Peyer's patch (tissue), 4 donors: ENCODE measurements at regions not wholly inside any gene's neighbourhood (a gene's known extent, or its start where the extent isn't known, plus 50 kb on each side); places are given as distances from the start of the nearest gene placed in this dataset.

Source experiments
- DNase-seq, 3 donors: peaks; one replicate each; pipeline ENCODE4 v3.0.0-alpha.2; 2017 to 2019
- H3K27ac ChIP-seq, 4 donors: fragments of 200-600 bp; sonication (generic); one replicate each; pipeline ENCODE4 v1.5.1; 2016 to 2019
- H3K27me3 ChIP-seq, 2 donors: fragments of 200-600 bp; sonication (generic); one replicate each; pipeline ENCODE4 v1.5.1; 2019
- H3K36me3 ChIP-seq, 3 donors: fragments of 200-600 bp; sonication (generic); one replicate each; pipeline ENCODE4 v1.5.1; 2016 to 2019
- H3K4me1 ChIP-seq, 4 donors: fragments of 200-600 bp; sonication (generic); one replicate each; pipeline ENCODE4 v1.5.1; 2016 to 2019
- H3K4me3 ChIP-seq, 4 donors: fragments of 200-600 bp; sonication (generic); 1 replicate in 3 of 4; 2 replicates in 1 of 4; pipeline ENCODE4 v1.5.1; 2016 to 2019; ENCODE audit warnings: mild to moderate bottlenecking in 1 of 4
- H3K9me3 ChIP-seq, 4 donors: fragments of 200-600 bp; sonication (generic); one replicate each; pipeline ENCODE4 v1.5.1; 2016 to 2019; ENCODE audit warnings: mild to moderate bottlenecking in 1 of 4
- CTCF ChIP-seq, 6 experiments: fragments of 450-650 bp in 4 of 6; fragments of 200-600 bp in 2 of 6; sonication (generic) in 1 of 6; IDR thresholded peaks; one replicate each; pipeline ENCODE4 v1.5.1; 2017 to 2019; ENCODE audit warnings: antibody characterized with exemption in 6 of 6, mild to moderate bottlenecking in 3 of 6, moderate library complexity in 1 of 6
- POLR2A ChIP-seq, 2 donors: fragments of 450-650 bp; IDR thresholded peaks; one replicate each; pipeline ENCODE4 v1.5.1; 2017; ENCODE audit warnings: antibody characterized with exemption in 2 of 2, mild to moderate bottlenecking in 2 of 2, moderate library complexity in 2 of 2

GRCh38 chr13:65460136-65460535, 1770.0 kb downstream of the PCDH9 start:
- Histone ChIP-seq H3K36me3 (no peaks in the 10 kb centered on the region), H3K4me3 (no peak overlapping the region), H3K4me1 (no peaks in the 10 kb centered on the region), H3K9me3 (no peaks in the 10 kb centered on the region), H3K27ac (no peak overlapping the region), H3K27me3 (no peaks in the 10 kb centered on the region)
- no peak for DNase-seq
- TF ChIP-seq POLR2A (IDR thresholded peaks at IDR 0.05), result no peak
- no peak for TF ChIP-seq CTCF (IDR thresholded peaks at IDR 0.05)

- no peaks in the 10 kb centered on the region for H3K9me3 ChIP-seq
- H3K4me3 ChIP-seq, result no peak overlapping the region
- no peaks in the 10 kb centered on the region for H3K4me1 ChIP-seq
- H3K27ac ChIP-seq, result no peak overlapping the region
- H3K27me3 ChIP-seq, result no peaks in the 10 kb centered on the region
- DNase-seq, result no peak
- no peak for TF ChIP-seq POLR2A (IDR thresholded peaks at IDR 0.05)
- no peak for TF ChIP-seq CTCF (IDR thresholded peaks at IDR 0.05)
- H3K36me3 ChIP-seq, result no peaks in the 10 kb centered on the region
Observed at GRCh38 chr13:65456150-65456912, 1773.8 kb downstream of the PCDH9 start.

DNA sequence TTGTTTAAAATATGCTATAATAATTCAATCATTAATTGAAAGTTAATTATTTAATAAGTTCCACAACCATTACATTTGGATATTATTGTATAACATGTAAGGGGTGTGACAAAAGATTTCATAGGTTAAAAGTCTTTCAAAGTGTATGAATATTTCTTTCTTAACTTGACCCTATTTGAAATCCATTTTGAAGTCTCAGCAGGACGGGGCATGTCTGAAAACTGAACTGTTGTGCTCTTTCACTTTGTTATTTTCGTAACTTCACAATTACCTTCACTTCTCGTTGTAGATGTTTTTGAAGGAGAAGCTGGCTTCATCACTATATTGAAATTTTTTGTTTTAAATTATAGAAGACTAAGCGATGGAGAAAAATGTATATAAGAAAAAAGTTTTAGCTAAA, 1775.7 kb downstream of the PCDH9 start:
- no peak for TF ChIP-seq CTCF (IDR thresholded peaks at IDR 0.05)
- no peak for TF ChIP-seq POLR2A (IDR thresholded peaks at IDR 0.05)
- no peaks in the 10 kb centered on the region for H3K4me1 ChIP-seq
- H3K27me3 ChIP-seq, result no peaks in the 10 kb centered on the region
- no peak overlapping the region for H3K27ac ChIP-seq
- H3K36me3 ChIP-seq, result no peaks in the 10 kb centered on the region
- H3K4me3 ChIP-seq, result no peak overlapping the region
- H3K9me3 ChIP-seq, result no peaks in the 10 kb centered on the region
- no peak for DNase-seq

- H3K36me3 ChIP-seq, result no peaks in the 10 kb centered on the region
- H3K27me3 ChIP-seq, result no peaks in the 10 kb centered on the region
- H3K4me3 ChIP-seq, result no peak overlapping the region
- no peak for DNase-seq
- no peaks in the 10 kb centered on the region for H3K4me1 ChIP-seq
- no peaks in the 10 kb centered on the region for H3K9me3 ChIP-seq
- no peak overlapping the region for H3K27ac ChIP-seq
- TF ChIP-seq POLR2A (IDR thresholded peaks at IDR 0.05) (no peak), CTCF (IDR thresholded peaks at IDR 0.05) (no peak)
Observed at GRCh38 chr13:65453982-65454381, 1776.2 kb downstream of the PCDH9 start.

DNA sequence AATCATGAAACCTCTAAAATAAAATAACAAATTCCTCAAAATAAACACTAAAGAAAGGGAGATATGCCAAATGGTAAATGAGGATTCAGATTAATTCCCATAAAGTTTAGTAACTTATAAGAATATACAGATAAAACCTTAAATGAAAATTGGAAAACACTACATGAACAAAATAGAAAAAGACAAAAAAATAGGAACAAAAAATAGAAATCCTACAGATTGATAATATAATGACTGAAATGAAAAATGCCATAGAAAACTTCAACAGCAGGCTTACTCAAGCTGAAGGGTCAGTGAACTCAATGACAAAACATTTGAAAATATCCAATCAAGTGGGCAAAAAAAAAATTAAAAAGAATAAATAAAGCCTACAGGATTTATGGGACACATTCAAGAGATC, 1784.8 kb downstream of the PCDH9 start:
- no peak for DNase-seq
- Histone ChIP-seq H3K27me3 (no peaks in the 10 kb centered on the region), H3K4me1 (no peaks in the 10 kb centered on the region), H3K36me3 (no peaks in the 10 kb centered on the region), H3K4me3 (no peak overlapping the region), H3K27ac (no peak overlapping the region), H3K9me3 (peaks cover 0 to 5% (median 0%) of the 10 kb centered on the region in 4 donors)
- TF ChIP-seq CTCF (IDR thresholded peaks at IDR 0.05), result no peak
- TF ChIP-seq POLR2A (IDR thresholded peaks at IDR 0.05), result no peak
